ENCODE measurements at regions not wholly inside any gene's neighbourhood (a gene's known extent, or its start where the extent isn't known, plus 50 kb on each side); places are given as distances from the start of the nearest gene placed in this dataset.
"Not testable (repeated sequence)": the region's sequence is repeated elsewhere in the genome, so short reads cannot be mapped to it uniquely, and the experiment has no call there.

DNA sequence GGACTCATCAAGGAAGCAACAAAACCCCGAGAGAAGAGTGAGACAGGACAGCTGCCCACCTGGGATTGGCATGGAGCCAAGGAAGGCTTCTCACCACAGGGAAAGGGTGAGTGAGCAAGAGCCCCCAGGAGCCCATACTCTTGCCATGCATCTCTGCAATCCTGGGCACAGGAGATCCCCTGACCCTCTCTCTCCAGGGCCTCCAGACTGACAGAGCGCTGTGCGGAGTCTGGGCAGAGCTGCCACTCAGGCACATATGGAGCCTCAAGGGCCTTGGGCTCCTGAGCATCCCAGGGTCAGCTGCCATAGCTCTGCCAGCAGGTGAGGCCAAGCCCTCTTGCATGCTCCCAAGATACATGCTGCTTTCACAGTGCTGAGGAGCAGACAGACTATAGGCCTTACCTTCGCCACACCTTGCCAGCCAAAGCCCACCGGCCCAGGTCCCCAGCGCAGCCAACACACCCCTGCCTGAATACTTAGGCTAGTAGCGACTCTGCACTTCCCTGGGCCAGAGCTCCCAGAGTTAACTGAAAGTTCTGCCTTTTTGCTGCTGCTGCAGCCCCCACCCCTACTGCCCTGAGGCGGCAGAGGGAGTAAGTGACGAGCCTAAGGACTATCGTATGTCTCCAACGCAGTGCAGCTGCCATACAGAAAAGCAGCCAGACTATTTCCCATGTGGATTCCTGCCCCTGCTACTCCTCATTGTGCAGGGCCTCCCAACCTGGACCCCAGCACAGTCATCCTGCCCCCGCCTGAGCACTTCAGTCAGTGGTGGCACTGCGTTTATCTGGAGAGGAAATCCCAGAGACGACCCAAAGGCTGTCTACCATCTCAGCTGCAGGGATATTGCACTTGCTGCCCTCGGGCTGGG lies 251.6 kb downstream of the SPATA31A6 start:
- DNase-seq (ENCODE audit: low spot score), result not testable (repeated sequence)

DNA sequence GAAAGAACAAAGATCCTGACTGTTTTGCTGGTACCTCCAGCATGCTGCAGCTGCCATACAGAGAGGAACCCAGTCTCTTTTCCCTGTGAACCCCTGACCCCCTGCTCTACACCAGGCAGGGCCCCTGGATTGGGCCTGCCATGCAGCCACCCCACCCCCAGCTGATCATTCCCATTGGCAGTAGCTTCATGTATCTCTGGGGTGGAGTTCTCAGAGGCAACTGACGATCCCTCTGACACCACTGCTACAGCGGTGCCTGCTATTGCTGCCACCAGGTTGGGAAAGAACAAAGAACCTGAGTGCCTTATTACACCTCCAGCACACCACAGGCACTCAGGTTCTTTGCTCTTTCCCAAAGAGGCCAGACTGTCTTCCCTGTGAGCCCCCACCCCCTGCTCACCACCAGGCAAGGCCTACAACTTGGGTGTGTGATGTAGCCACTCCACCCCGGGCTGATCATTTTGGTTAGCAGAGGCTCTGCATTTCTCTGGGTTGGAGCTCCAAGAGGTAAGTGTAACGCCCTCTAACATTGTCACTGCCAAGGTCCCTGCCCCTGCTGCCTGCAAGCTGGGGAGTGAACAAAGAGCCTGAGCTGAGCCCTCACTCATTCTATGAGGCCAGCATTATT lies 252.4 kb downstream of the SPATA31A6 start:
- not testable (repeated sequence) for DNase-seq (ENCODE audit: low spot score)

DNA sequence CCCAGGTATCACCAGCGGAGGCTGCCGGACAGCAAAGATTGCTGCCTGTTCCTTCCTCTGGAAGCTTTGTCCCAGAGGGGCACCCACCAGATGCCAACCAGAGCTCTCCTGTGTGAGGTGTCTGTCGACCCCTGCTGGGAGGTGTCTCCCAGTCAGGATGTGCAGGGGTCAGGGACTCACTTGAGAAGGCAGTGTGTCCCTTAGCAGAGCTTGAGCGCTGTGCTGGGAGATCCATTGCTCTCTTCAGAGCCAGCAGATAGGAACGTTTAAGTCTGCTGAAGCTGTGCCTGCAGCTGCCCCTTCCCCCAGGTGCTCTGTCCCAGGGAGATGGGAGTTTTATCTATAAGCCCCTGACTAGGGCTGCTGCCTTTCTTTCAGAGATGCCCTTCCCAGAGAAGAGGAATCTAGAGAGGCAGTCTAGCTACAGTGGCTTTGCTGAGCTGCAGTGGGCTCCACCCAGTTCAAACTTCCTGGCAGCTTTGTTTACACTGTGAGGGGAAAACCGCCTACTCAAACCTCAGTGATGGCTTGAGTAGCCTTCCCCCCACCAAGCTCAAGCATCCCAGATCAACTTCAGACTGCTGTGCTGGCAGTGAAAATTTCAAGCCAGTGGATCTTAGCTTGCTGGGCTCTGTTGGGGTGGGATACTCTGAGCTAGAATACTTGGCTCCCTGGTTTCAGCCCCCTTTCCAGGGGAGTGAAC lies 253.7 kb downstream of the SPATA31A6 start:
- not testable (repeated sequence) for DNase-seq (ENCODE audit: low spot score)

DNA sequence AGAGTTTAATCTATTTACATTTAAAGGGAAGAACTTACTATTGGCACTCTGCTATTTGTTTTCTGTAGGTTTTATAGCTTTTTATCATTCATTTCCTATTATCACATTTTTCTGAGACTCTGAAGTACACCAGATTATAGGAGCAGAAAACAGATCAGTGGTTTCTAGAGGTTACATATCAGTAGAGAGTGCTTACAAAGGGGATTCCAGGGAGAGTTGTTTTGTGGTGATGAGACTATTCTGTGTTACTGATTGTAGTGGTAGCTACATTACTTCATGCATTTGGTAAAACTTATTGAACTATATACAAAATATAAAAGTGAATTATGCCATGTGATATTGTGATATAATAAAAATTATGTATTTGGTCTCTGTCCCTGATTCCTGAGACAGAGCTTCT lies 259.2 kb downstream of the SPATA31A6 start:
- DNase-seq (ENCODE audit: low spot score), result not testable (repeated sequence)

DNA sequence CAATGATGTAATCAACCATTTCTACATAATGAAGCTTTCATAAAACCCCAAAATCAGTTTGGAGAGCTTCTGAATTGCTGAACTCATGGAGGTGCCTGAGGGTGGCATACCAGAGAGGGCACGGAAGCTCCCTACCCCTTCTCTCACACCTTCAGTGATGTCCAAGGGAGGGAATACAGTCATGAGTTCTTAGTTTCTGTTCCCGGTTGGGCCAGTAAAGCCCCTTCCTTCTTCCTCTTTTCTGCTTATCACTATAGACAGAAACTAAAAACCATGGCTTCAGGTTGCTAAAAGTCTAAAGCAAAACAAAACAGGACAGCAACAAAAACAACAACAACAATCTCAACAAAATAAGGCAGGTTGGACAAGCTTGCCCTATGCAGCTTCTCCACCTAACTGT lies 260.0 kb downstream of the SPATA31A6 start:
- not testable (repeated sequence) for DNase-seq (ENCODE audit: low spot score)

DNA sequence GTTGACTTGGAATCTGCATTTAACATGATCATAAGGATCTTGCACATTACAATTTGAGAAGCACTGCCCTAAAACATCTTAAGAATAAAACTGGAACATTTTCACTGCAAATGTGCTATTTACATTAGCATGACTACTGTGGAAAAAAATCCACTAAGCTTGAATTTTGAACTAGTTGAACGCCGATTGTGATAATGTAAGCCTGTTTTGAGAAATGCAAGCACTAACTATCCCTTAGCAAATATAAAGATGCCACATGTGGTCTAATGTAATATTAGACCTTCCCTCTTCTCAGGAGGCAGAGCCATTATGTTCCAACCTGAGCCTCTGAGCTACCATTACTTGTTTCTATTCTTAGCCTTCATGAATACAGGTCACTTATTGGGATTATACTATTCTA lies 278.0 kb downstream of the SPATA31A6 start:
- DNase-seq (ENCODE audit: low spot score), result not testable (repeated sequence)

DNA sequence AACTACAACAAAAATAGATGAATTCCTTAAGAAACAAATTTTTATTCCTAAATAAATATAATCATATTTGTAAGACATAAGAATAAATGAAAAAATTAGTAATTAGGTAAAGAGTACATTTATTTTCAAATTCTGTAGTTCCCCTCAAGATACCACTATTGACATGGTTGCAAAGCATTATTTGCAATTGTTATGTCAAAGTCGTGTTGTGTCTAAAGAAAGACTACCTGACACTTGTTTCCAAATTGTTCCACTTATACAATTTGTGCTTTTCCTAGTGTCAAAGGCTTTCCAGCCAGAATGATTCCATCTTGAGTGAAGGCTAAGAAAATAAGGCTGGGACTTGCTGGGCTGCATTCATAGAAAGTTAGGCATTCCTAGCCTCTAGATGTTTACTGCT lies 278.4 kb downstream of the SPATA31A6 start:
- not testable (repeated sequence) for DNase-seq (ENCODE audit: low spot score)

DNA sequence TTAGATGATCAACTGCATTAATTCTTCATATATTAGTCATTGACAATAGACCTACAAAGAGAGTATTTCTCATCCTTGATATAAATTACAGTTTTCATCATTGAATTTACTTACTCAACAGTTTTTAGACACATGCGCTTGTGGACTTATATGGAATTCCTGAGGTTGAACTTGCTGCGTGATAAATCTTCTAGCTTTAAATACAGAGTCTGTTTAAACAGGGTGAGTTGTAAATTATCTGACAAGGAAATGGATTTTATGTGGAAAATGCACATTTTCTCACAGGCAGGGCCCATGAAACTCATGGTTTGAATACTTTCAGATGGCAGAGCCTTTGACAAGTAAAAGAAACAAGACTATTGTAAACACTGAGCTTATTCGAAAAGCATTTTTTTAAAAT lies 280.5 kb downstream of the SPATA31A6 start:
- DNase-seq (ENCODE audit: low spot score), result not testable (repeated sequence)

DNA sequence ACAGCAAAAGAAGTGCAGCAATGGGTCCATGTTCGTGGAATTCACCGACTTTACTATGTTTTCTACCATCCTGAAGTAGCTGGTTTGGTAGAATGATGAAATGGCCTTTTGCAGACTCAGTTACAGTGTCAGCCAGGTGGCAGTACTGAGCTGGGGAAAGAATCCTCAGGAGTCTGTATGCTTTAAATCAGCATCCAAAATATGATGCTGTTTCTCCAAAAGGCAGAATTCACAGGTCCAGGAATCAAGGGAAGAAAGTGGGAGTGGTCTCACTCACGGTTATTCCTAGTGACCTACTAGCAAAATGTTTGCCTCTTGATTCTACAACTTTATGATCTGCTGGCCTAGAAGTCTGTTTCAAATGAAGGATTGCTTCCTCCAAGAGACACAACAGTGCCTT lies 287.1 kb downstream of the SPATA31A6 start:
- DNase-seq (ENCODE audit: low spot score), result peak; percentile 15

DNA sequence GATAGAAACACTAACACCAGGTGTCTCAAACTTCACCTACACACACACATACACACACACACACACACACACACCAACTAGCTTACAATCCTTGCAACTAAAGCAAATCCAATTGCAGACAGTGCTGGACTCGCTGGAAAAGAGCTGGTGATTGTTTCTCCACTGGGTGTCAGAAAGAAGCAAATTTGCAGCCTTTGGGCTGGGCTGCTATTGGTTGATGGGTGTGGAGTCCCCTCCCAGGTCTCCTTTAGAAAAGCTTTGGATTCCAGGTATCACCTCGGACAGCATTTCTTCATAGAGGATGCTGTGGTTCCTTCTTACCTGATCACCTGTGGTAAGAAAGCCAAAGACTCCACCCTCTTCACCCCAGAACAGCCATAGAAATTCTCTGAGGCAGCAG lies 307.5 kb downstream of the SPATA31A6 start:
- not testable (repeated sequence) for DNase-seq (ENCODE audit: low spot score)

DNA sequence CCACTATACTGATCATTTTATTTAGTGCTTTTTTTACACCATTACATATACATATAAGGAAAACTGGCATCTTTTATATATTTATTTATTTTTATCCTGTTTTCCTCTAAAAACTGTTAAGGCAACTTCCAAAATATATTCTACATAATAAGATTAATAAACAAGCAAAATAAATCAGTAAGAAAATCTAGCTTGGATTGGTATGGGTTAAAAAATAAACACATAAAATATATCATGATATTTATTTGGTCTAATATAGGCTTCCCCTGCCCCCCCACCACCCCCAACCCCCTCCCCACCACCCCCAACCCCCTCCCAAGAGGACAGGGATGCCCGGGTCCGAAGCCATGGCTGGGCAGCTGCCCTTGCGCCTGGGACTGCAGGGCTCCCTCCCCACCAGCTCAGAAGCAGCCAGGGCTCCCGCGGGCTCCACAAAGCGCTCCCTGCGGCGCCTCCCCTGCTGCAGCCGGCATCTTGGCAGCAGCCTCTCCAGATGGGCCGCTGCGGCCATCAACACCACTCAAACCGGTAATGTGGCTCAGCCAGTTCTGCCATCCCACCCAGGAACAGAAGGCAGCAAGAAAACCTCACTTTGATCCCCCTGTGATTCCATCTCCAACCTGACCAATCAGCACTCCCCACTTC lies 319.3 kb downstream of the SPATA31A6 start:
- not testable (repeated sequence) for DNase-seq (ENCODE audit: low spot score)

DNA sequence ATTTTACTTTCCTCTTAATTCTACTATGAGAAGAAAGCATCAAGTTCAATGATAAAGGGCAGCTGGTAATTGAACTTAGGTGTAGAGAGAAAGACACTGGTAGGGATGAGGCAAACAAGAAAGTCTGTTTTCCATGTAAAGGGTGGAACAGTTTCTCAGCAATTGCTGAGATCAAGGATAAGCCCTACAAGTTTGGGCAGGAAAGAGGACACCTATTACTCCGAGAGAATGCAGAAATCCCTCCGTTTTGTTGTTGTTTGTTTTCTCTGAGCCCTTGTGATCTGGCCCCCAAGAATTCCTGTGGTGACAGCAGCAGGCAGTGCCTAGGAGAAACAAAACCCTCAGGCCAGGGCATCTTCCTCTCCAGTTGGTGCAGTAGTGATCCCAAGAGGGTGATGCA lies 324.7 kb downstream of the SPATA31A6 start:
- not testable (repeated sequence) for DNase-seq (ENCODE audit: low spot score)

DNA sequence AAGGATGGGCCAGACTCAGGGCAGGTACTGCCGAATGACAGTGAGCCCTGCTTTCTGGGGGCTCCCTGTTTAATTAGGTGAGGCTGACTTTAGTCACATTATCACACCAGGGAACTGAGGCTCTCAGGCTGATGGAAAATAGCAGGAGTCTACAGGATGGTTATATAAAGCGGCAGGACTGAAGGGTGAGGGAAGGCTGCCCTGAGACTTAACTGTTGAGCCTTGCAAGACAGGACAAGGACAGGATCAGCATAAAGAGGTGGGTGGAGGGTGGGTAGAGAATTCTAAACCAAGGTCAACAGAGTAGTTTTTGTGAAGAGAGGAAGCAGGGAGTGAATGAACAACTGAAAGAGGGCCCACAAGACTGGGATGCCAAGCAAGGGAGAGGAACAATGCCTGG lies 330.1 kb downstream of the SPATA31A6 start:
- not testable (repeated sequence) for DNase-seq (ENCODE audit: low spot score)

DNA sequence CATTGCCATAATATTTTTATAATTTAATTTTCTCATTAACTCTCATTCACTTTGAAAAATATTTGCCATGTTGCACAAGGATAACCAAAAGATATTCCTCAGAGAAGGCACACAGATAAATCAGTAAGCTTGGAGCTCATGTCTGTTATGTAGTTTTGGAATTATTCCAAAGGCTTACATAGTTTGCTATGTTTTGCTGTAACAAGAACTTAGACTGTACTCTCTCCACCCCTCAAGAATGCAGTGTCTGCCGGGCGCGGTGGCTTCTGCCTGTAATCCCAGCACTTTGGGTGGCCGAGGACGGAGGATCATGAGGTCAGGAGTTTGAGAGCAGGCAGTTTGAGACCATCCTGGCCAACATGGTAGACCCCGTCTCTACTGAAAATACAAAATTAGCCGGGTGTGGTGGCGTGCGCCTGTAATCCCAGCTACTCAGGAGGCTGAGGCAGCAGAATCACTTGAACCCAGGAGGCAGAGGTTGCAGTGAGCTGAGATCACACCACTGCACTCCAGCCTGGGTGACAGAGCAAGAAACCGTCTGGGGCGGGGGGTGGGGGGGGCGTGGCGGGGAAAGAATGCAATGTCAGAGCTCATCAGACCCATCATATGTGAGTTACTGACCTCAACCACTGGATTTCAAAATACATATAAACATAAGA lies 351.0 kb downstream of the SPATA31A6 start:
- not testable (repeated sequence) for DNase-seq (ENCODE audit: low spot score)

DNA sequence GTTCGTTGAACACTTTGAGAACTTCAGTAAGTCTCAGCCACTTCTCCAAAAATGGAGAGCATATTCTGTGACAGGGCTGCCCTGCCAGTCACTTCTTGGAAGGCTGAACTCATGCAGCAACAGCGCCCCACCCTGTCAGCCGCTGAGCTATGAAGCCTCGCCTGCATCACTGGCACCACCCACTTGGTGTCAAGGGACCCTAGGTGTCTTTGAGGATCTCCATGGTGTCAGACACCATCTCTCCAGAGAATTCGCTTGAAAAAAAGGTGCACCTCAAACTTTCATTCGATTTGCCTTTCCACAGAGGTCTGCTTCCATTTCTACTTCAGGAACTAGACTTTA lies 351.5 kb downstream of the SPATA31A6 start:
- not testable (repeated sequence) for DNase-seq (ENCODE audit: low spot score)

DNA sequence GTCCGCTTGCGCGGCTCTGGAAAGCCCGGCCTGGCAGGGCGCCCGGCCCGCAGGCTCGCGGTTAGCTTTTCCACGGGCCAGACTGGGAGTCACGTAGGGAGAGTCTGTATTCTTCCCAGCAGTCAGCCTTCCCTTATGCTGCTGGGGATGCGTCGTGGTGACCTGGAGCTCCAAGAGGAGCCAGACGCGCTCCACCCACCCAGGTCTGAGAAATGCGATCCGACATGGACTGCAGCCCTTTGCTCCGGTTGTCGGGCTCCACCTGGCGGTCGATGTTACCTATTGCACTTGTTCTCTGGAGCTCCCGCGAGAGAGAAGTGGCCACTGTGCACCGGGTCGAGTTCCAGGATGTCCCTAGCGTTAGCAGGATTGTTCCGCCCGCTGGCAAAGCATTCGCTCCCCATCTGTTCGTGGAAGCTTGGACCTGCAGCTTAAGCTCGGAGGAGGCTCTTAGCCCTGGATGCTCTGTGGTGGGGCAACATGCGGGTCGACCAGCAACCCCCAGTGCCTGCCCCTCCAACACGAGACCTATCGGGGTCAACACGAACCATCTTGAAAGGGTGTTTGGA lies 367.4 kb downstream of the SPATA31A6 start:
- not testable (repeated sequence) for DNase-seq (ENCODE audit: low spot score)

DNA sequence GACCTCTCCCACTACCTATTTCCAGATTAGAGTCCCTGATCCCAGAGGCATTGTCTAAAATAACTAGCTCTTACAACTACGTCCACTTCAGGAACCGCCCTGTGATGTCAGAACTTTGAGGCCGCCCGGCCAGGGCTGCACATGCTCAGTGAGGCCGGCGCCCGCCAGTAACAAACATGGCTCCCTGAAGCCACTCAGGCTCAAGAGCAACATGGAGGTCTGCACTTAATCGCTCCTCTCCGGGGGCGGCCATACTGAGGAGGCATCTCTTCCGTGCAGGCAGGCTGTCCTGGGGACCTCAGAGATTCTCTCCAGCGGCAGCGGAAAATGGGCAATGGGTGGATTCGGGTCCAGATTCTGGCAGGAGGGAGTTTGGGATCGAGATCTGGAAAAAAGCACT lies 385.1 kb downstream of the SPATA31A6 start:
- DNase-seq (ENCODE audit: low spot score), result not testable (repeated sequence)

DNA sequence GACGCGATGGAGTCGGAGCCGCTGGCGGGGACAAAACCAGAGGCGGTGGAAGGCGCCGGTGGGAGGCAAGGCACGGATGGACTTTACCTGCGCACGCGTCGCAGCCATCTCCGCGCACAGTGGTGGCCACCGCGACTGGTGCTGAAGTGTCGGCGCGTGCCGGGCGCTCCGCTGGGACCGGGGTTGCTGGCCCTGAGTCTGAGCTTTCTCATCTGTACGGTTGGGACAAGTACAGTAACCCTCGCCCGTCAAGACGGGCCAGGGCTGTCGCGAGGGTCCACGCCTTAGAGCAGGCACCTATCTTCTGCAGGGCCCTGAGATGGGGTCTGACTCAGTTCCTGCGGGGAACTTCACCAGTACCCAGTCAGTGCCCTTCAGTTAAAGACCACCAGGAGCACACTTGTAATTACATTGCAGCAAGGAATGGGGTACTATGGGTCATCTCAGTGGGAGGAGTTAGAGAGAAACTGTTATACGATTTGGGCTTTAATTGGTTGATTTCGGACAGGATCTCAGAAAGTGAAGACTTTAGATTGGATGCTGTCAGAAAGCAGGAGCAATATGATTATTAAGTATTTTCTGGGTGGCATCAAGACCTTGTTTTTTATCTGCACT lies 385.6 kb downstream of the SPATA31A6 start:
- not testable (repeated sequence) for DNase-seq (ENCODE audit: low spot score)

DNA sequence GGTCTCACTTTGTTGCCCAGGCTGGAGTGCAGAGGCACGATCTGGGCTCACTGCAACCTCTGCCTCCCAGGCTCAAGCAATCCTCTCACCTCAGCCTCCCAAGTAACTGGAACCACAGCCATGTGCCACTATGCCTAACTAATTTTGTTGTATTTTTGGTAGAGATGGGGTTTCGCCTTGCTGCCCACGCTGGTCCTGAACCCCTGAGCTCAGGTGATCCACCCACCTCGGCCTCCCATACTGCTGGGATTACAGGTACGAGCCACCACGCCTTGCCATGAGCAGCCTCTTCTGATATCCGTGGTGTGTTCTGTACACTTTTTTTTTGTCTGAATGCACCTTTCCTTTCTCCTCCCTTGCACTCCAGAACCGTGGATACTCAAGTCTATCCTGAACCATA lies 394.4 kb downstream of the SPATA31A6 start:
- DNase-seq (ENCODE audit: low spot score), result not testable (repeated sequence)

Measured in COLO829 (cell line).